HG03045 (cell line): ENCODE measurements at regions not wholly inside any gene's neighbourhood (a gene's known extent, or its start where the extent isn't known, plus 50 kb on each side); places are given as distances from the start of the nearest gene placed in this dataset.

Experiments
- ATAC-seq: cut with Tn5 transposase; IDR thresholded peaks from one replicate; pipeline ENCODE4 v1.9.1; 2021; ENCODE audit warnings: mild to moderate bottlenecking, moderate library complexity; ENCODE audit not compliant: unreplicated experiment

DNA sequence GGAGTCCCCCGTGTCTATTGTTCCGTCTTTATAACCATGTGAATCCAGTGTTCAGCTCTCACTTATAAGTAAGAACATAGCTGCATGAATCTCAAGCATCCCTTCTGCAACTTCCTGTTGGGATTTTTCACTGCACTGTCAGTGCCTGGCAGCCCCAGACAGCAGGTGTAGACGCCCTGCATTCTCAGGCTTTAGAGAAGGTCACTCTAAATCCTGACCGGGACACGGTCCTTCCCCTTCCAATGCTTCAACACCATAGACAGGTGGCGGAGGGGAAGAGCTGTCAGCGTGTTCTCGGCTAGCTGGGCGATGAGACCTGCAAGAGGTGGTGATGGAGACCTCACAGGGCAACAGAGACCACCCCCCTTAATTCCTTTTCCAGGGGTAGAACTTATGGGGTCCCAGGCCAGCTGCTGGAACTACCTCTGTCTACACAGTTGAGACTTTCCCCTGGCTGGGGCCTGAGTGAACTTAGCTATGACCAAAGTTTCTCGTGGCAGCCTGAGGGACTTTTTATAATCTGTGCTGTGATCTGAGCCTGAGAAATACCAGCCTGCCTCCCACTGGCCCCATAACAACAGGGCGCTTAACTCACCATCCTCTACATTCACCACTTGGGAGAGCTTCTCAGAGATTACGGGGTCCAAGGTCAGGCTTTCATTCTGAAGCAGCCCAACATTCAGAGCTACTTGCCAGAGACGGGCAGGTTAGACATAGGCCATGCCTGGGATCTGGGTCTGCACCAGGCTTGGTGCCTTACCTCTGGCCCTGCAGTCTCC lies 143.2 kb upstream of the TNRC6C start:
- no peak for ATAC-seq

DNA sequence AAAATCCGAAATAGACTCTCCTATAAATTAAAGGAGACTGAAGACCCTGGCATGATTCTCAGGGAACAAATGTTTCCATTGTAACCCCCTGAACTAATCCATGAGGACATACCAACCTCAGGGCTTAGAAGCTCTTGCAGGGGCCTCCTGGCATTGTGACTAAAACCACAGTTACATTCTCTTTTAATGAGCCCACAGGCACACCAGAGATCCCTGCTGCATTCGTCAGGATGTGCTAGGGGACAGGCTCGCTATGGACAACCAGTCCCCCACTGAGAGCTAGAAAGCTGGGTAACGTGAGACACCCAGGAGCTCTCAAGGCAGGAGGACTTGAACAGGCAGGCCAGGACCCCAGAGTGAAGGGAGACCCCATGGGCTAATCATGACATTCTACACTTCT lies 140.6 kb upstream of the TNRC6C start:
- ATAC-seq: no peak

DNA sequence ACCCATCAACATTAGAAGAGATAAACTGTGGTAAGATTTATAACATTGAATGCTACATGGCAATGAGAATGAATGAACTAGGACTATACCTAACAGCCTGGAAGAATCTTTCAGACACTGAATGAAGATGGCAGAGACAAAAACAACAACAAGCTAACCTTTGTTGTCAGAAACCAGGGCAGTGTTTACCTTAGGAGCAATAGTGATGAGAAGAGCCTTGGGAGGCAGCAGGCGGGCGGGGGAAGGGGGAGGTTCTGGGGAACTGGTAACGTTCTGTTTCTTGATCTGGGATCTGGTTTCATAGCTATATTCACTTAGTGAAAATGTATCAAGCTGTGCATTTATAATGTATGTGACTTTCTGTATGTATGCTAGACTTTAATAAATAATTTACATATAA lies 139.0 kb upstream of the TNRC6C start:
- no peak for ATAC-seq

DNA sequence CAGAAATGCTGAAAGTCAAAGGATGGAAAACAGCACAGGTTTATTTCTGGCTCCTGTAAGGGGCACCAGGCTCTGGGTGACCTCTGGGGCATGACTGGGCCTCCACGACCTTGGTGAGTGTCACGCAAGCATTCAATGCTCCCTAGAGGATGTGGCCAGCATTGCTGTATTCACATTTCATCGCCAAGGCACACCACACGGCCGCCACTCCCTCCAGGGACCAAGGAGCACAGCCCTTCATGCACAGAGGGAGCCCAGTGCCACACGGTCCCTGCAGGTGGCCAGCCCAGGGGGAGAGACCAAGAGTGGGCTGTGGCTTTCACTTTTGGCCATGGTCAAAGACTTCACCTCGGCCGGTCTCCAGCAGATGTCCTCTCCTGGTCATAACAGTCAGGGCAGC lies 137.4 kb upstream of the TNRC6C start:
- no peak for ATAC-seq

DNA sequence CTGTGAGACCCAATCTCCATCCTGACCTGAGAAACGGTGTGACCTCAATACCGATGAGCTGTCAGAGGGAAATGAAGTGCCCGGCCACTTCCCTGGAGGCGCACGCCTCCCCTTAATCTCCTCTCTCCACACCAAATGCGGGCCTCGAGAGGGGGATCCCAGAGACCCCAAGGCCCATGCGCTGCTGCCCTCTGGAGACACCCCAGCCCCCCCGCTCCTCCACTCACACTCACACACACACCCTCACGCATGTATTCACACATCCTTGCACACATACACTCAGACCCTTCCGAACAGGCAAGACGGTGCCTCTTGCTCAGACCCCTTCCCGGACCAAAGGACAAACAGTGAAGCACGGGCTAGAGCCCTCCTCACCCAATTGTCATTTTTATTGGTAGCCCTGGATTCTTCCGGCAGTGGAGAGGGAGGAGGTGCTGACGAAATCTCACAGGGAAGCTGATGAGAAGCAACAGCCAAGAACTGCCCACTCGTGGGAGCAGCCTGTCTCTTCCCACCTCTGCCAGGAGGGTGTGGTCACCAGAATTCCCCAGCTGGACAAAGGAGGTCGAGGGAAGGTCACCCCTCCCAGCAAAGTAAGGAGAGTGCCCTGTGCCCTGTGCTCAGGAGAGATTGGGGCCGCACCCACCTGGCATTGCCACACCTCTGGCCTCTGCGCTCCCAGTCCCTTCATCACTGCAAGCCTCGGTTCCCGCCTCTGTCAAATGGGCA lies 136.0 kb upstream of the TNRC6C start:
- no peak for ATAC-seq

DNA sequence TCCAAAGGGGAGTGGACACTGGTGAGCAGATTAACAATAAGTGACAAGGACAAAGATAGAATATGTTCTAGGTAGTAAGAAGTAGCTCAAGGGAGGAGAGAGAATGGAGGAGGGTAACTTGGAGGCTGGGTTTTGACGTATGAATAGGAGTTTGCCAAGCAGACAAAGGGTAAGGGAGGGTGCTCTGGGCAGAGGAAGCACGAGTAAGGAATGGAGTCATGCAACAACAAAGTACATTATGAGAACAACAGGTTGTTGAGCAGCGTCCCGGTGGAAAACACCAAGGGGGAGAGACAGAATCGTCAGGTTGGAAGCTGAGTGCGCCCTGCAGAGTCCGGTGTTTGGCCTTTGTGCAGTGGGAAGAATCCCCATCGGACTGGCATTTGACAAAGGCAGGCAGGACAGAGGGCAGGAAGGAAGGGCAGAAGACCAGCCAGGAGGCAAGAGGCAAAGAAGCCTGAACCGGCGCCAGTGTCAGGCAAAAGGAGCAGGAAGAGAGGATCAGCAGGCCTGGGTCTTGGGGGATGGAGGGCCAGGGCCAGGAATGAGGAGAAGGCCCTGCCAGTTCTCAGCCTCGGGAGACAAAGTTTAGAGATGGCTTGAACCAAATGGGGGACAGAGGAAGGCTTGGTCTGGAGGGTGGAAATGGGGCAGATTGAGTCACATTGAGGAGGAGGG lies 134.3 kb upstream of the TNRC6C start:
- ATAC-seq: no peak

DNA sequence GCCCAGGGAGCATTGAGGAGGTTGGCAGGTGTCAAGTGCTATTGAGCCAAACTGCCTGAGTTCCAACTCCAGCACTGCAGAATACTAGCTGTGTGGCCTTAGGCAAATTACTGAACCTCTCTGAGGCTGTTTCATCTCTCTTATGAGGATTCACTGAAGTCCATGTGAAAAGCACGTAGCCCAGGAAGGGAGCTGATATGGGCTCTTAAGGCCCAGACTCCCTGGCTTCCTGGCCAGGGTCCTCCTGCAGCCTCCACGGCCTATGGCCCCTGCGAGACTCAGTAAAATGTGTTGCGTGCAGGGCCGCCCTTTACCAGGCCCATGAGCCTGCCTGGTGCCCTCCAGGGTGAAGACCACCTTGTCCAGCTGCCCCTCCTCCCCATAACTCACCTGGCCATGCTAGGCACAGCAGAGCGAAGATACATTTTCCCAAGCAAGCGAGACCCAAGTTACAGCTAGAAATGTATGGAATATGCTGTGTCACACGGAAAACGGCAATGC lies 133.7 kb upstream of the TNRC6C start:
- ATAC-seq: no peak

DNA sequence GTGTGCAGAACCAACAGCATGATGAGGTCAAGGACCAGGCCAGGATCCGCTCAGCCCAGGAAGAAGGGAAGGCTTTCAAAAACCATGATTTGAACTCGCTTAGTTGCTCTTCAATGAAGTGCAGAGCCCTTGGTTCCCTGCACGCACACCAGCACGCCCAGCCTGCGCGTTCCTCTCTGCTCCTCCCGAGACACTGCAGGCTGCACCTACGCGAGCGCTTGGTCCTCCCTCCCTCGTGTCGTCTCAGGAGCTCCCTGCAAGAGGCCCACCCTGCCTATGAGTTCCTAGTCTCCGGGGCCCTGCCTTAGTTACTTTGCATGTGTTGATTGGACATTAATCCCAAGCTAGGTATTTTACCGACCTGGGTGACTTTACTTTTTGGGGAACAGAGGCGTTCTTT lies 132.9 kb upstream of the TNRC6C start:
- ATAC-seq: no peak

DNA sequence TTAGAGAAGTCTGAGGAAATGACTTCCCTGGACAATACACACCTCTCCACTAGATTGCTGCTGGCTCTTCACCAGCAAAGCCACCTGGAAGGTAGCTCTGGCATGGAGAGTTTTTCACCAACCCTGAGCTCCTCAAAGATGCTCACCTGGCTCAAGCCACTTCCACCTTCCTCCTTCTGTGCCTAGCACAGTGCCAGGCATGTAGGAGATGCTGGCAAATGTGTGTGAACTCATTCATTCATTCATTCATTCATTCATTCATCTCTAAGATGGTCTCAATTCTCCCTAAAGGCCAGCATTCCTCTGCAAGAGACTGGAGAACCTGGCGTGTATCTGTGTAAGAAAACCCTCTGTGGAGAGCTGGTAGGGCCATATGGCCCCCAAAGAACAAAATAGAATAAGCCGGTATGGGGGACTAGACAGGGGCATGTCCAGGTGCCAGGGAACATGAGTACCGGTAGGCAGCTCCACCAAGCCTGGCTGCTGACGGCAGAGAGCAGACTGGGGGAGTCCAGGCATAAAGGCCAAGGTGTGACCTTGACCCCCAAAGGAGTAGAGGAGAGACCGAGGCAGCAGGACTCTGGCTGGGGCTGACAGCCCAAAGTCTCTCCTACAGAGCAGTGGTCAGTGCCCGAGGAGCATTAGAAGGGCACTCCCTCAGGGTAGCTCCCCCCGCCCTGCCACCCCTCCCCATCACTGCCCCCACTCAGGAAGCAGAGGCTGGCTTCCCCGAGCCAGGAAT lies 132.2 kb upstream of the TNRC6C start:
- ATAC-seq: no peak

DNA sequence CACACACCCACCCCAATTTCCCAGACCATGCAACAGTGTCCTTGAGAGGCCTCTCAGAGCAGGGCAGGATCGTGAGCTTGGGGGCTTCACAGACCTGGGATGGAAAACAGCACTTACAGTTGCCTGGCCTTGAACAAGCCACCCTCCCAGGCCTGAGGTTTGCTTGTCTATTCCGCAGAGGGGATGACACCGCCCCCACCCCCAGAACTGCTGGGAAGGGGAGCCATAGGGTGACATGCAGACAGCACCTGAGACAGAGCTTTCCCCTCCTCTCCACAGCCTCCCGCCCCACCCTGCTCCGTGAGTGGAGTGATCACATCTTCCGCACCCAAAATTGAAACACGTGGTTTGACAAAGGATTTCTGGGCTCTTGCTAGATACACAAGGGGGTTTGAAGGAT lies 131.5 kb upstream of the TNRC6C start:
- ATAC-seq: no peak

DNA sequence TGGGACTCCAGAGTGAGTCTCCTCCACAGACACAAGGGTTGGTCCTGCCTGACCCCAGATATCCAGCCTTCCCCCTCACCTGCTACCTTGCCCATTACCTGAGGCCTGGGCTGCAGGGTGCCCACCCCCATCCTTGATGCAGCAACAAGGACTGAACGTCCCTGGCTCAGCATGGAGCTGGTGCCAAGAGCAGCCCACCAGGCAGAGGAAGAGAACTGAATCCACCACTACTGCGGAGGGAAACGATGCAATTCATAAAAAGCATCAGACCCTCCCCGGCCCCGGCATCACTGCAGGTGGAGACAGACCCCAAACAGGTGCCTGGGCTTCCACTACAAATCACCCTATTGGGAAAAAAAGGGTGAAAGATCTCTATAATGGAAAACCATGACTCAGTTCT lies 131.0 kb upstream of the TNRC6C start:
- no peak for ATAC-seq

DNA sequence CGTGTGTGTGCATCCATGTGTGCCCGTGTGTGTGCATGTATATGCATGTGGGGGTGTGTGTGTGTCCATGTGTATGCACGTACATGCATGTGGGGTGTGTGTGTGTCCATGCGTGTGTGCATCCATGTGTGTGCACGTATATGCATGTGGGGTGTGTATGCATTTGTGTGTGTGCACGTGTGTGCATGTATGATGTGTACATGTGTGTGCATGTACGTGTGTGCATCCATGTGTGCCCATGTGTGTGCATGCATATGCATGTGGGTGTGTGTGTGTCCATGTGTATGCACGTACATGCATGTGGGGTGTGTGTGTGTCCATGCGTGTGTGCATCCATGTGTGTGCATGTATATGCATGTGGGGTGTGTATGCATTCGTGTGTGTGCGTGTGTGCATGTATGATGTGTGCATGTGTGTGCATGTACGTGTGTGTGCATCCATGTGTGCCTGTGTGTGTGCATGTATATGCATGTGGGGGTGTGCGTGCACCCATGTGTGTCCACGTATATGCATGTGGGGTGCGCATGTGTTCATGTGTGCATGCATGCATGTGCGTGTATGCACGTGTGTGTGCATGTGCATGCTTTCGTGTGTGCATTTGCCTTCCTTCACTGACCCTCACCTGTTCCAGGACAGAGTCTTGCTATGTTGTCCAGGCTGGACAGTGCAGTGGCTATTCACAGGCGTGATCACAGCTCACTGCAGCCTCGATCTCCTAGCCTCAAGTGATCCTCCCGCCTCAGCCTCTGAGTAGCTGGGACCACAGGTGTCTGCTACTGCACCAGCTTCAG lies 129.6 kb upstream of the TNRC6C start:
- ATAC-seq: no peak

DNA sequence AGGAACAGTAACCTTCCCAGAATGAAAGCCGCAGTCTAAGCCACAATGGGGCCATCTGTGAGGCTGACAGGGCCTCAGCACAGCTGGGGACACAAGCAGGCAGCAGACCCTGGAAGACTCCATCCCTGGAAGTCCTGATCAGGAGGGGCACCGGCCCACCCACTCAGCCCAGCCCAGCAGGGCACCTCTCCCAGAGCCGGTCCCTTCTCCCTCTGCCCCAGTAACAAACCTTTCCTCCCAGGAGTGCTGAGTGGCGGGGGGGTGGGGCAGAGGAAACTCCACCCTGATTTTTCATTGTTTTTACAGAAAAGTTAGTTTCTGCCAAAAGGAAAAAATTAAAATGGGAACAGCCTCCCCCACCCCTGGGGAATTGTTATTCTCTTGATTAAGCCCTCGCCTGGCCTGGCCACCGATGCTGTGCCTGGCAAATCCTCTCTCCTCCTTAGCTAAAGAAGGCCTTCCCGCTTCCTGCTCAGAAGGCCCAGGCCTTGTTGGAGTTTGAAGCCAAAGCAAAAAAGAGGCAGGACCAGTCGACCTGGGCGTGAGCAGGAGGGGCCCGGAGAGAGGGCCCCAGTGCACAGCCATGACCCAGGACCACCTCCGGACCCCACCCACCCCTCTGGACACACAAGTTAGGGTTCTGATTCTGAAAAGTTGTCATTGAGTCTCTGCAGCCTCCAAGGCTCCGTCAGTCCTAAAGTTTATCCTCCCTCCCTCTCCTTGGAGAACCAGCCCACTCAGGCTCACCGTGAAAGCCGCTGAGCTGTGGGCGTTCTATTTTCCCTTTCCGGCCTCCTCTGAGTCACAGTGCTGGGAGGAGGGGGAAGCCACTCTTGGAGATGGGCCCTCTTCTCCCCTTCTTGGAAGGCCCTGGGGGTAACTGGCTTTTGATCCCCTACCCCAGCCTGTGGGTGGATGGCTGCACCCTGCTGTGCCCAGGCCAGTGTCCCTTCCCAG lies 128.4 kb upstream of the TNRC6C start:
- no peak for ATAC-seq

DNA sequence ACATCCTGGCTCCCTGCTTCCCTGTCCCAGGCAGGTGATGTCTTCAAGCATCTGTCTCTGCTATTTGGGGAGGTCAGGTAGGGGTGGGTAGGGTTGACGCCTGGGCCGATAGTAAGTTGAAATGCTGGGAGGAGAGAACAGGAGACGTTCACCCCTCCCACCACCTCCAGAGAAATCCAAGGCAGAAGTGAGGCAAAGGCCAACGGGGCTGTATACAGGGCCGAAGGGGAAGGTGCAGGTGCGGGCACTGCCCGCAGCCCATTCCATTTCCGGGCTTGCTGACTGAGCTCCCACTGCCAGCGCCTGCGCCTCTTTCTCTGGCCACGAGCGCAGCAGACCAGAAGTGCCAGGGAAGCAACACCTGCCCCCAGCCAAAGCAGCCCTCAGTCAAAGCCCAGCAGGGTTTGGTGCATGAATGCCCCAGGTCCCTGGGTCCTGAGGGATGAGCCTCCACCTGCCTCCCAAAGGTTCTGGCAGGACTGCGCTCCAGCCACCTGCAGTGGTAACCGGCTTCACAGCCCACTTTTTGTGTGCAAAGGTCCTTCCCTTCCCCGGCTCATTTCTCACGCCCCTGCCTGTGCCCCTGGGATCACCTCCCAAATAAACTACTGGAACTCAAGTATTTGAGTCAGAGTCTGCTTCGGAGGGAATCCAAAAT lies 127.6 kb upstream of the TNRC6C start:
- ATAC-seq: no peak

DNA sequence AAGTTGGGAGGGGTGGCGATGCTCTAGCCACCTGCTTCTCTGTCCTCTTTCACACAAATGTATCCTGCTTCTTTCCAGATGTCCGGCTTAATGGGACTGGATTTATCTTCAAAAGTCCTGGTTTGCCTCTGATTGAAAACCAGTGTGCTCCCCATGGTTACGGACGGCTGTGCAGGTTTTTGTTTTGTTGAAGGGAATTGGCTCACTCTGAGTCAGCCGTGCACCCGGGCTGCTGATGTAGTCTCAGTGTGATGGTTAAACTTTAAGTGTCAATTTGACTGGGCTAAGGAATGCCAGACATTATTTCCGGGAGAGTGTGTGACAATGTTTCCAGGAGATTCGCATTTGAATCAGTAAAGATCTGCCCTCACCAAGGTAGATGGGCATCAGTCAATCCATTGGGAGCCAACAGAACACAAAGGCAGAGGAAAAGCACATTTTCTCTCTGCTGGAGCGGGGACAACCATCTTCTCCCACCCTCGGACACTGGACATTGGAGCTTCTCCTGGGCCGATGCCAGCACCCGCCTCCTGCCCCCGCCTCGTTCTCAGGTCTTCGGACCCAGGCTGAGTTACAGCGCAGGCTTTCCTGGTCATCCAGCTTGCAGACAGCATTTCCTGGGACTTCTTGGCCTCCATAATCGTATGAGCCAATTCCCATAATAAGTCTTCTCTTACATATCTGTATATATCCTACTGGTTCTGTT lies 126.9 kb upstream of the TNRC6C start:
- no peak for ATAC-seq

DNA sequence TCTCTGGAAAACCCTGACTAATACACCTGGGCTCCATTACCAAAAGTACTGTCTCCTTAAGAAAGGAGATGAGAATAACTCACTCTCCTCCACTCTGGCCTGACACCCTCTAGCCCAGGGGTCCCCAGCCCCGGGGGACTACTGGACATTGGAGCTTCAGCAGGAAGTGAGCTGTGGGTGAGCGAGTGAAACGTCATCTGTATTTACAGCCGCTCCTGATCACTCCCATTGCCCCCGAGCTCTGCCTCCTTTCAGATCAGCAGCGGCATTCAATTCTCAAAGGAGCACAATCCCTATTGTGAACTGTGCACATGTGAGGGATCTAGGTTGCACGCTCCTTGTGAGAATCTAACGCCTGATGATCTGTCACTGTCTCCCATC lies 126.3 kb upstream of the TNRC6C start:
- ATAC-seq: no peak

DNA sequence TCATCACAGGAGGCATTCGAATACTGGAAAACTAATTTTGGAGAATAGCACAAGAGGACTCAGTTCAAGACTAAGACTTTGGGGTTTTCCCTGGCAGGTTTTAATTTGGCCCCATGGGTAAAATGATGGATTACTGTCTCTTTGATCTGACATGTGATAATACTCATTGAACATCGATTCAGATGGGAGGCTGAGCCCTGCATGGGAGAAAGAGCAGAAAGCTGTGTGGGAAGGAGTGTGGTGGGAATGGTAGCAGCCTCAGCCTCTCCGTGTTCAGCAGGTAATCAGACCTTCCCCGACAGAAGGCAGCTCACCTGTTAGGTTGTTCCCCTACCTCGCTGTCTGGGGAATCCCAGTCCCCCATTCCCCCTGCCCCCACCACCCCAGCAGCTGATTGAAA lies 124.7 kb upstream of the TNRC6C start:
- no peak for ATAC-seq
